Frontal cortex (tissue), 3 donors: ENCODE measurements at regions not wholly inside any gene's neighbourhood (a gene's known extent, or its start where the extent isn't known, plus 50 kb on each side); places are given as distances from the start of the nearest gene placed in this dataset.

ENCODE experiments used
- DNase-seq, 2 donors: peaks; one replicate each; pipeline ENCODE4 v3.0.0; 2012; ENCODE audit warnings: low spot score in 2 of 2
- FAIRE-seq: peaks from 2 replicates; lab custom pipeline; 2012; peaks lifted over from hg19 to GRCh38; lab: Jason Lieb, UNC
- donor health status: control.
- donor health status: control.
- donor health status: control.

DNA sequence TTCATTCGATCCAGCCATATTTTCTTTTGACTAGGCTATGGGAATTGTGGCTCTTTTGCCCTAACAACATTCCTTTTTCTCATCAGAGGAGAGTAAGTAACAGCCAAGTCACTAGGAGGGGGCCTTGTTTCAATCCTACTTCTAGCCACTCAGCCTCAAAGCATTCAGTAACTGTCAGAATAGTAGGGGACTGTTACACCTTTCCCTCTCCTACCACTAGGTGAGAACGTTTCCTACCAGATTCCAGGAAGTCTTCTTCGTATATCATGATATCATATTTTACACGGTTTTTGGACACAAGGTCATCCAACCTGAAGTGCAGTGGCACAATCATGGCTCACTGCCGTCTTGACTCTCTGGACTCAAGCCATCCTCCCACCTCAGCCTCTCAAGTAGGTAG, 171.3 kb upstream of the CDH12 start:
- DNase-seq (no peak), FAIRE-seq (no peak)

DNA sequence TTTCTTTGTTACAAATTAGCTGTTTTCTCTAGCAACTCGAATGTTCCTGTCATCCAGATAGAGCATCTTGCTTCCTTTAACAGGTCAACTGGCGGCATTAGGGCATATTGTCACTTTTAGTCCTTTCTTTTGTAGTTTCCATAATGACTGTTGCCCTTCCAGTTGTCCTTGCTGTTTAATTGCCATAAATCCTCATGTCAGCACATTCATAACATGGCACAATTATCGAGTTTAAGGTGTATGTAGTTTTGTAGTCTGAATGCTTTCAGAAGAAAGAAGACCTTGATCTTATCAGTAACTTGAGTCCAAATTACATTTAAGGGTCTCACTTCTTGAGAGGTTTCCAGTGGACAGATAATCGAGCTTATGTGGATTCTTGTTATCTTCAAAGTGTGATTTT, 161.7 kb upstream of the CDH12 start:
- FAIRE-seq (no peak), DNase-seq (no peak)

GRCh38 chr5:23014266-23014665, 161.1 kb upstream of the CDH12 start:
- FAIRE-seq (no peak), DNase-seq (no peak)

GRCh38 chr5:23013395-23013998, 160.4 kb upstream of the CDH12 start:
- FAIRE-seq, result no peak

DNA sequence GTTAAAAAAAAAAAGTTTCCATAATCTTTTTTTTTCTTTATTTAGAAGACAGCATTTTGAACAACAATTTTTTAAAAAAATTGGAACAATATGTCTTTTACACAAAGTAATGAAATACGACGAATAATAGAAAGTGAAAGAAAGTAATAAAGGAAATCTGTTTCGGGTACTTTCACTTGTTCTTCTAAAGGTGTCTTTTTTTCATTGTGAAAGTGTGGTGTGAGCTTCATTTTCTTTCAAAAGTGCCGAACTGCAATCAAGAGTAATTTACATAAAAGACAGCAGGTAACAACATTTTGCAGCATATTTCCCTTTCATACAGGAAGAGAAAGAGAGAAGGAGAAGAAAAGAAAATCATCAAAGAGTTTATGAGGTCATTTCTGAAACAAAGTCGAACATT, 159.7 kb upstream of the CDH12 start:
- FAIRE-seq (peak; percentile 48), DNase-seq (no peak)

More at GRCh38 chr5:23013395-23013998, 160.4 kb upstream of the CDH12 start:
- DNase-seq, result no peak

GRCh38 chr5:23007762-23008161, 154.6 kb upstream of the CDH12 start:
- no peak for FAIRE-seq
- no peak for DNase-seq

DNA sequence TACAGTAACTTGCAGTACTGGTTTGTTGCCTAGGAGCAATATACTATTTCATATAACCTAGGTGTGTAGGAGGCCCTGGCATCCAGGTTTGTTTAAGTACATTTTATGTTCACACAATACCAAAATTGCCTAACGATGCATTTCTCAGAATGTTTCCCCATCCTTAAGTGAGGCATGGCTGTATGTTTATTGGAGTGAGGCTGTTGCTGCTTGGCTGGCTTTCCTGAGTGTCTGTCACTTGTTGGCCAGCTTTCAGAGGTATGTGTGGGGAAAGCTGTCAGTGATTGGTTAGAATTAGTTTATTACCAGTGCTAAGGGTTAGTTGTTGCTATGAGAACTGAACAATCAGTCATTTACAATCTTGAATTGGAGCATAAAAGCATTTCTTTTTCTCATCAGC, 154.1 kb upstream of the CDH12 start:
- FAIRE-seq (no peak), DNase-seq (no peak)

GRCh38 chr5:23001120-23001519, 148.0 kb upstream of the CDH12 start:
- FAIRE-seq (no peak), DNase-seq (no peak)

DNA sequence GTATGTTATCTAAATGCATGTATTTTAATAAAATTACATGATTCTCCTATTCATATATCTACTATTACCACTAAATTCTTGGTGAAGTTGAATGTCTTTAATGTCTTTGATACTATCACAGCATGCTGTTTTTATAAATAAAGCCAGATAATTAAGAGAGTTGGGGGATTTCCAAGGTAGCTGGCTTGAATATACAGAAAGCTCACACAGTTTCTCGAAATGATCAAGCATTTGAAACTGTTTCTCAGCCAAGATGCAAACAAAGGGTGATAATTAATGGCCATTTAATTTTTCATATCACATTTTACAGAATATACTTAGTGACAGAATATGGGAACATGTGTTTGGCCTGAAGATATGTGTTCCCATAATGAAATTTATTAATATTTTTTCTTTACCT, 145.6 kb upstream of the CDH12 start:
- DNase-seq (no peak), FAIRE-seq (no peak)

GRCh38 chr5:22998362-22998761, 145.2 kb upstream of the CDH12 start:
- DNase-seq, result no peak
- no peak for FAIRE-seq

GRCh38 chr5:22988937-22989336, 135.8 kb upstream of the CDH12 start:
- no peak for DNase-seq
- FAIRE-seq, result no peak

DNA sequence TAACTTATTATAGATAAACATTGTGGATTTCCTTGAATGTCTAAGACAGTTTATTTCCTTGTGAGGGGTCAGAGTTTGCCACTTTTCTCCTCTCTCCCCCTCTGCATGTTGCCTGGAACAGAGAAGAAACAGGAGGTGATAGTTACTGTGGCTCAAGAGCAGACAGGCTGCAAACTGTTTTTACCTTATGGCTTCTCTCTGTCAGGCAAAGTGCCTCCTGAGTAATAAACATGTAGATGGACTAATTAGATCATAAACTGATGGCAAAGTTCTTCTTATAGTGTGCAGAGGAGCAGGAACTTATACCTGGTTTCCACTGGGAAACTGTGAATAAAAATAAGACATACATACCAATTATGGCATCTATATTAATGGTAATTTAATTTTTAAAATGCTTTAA, 133.1 kb upstream of the CDH12 start:
- DNase-seq, result no peak
- no peak for FAIRE-seq

GRCh38 chr5:22985446-22985845, 132.3 kb upstream of the CDH12 start:
- FAIRE-seq (no peak), DNase-seq (no peak)

DNA sequence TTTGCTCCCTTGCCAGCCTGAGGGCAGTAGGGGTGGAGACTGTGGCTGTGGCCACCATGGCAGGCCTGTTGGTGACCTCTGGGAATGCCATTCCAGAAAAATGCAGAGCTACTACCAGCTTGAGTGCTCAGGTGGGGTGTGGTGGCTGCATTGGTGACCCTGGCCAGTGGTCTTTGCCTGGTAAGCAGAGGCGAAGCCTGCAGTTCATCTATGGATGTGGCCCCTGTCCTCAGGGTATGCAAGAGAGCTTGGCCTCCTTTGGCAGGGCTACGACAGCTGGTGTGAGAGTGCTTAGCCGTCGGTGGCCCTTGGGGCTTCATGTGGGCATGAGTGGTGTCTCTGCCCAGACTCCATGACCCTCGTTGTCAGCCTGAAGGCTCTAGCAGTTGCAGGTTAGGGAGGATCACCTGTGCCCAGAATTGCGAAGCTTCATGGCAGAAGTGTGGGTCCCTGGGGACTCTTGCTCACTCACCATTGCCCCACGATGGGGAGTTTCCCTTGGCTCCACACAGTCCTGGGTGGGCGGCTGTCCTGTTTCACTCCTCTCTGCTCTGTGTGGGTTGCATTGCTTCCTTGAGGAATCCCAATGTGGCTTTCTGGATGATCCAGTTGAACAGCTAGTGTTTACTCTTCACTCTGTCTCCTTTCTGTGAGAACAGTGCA, 117.9 kb upstream of the CDH12 start:
- FAIRE-seq, result no peak

DNA sequence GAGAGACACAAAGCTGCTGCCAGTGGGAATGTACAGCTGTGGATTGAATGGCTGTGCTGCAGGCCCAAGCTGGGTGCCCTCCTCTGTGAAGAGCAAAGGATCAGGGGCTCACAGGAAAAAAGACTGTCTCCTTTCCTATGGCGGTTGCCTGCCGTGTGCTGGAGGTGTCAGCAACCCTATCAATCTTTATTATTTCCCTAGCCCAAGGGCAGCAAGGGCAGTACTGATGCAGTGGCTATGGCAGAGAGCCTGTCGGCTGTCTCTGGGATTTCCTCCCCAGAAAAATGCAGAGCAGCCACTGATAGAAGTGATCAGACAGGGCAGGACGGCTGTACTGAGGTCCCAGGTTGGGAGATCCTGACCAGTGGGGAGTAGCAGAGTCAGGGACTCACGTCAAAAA, 117.3 kb upstream of the CDH12 start:
- no peak for FAIRE-seq

More for the DNA sequence above, 117.9 kb upstream of the CDH12 start:
- DNase-seq, result no peak

GRCh38 chr5:22968386-22968785, 115.2 kb upstream of the CDH12 start:
- no peak for FAIRE-seq
- DNase-seq, result no peak

More for the DNA sequence above, 117.3 kb upstream of the CDH12 start:
- no peak for DNase-seq

- no peak for FAIRE-seq
These were observed 112.8 kb upstream of the CDH12 start for GRCh38 chr5:22965960-22966359.

DNA sequence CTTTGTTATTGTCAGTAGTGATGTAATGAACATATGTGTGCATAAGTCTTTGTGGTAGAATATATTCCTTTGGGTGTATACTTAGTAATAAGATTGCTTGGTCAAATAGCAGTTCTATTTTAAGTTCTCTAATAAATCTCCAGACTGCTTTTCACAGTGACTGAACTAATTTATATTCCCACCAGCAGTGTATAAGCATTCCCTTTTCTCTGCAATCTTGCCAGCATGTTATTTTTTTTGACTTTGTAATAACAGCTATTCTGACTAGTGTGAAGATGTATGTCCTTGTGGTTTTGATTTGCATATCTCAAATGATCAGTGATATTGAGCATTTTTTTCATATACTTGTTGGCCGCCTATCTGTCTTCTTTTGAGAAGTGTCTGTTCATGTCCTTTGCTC, 111.5 kb upstream of the CDH12 start:
- FAIRE-seq (no peak), DNase-seq (no peak)

More at GRCh38 chr5:22965960-22966359, 112.8 kb upstream of the CDH12 start:
- no peak for DNase-seq

- no peak for DNase-seq
These were observed 105.5 kb upstream of the CDH12 start for GRCh38 chr5:22958462-22959262.

GRCh38 chr5:22947921-22948320, 94.8 kb upstream of the CDH12 start:
- DNase-seq, result no peak
- FAIRE-seq, result no peak

More at GRCh38 chr5:22958462-22959262, 105.5 kb upstream of the CDH12 start:
- no peak for FAIRE-seq

DNA sequence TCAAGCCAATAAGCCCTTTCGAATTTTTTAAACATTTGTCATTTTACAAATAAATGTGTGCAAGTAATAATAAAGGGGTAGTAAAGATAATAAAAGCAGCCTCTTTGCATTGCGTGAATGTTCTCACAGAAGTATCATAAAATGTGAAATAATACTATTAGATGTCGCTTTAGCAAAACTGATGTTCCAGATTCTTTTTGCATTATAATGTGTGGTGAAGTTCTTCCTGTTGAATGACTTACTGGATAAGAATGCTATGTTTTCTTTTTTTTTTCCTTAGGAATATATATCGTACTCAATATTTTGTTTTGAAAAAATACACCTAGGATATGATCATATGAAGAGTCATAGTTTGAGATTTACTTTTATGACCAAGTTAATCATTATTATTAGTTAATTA, 85.2 kb upstream of the CDH12 start:
- DNase-seq, result no peak
- FAIRE-seq, result no peak
